Keratinocyte (primary cell): ENCODE measurements at regions not wholly inside any gene's neighbourhood (a gene's known extent, or its start where the extent isn't known, plus 50 kb on each side); places are given as distances from the start of the nearest gene placed in this dataset.

Source experiments
- EZH2 ChIP-seq: IDR thresholded peaks from one replicate; pipeline ENCODE4 v1.6.1; 2012; ENCODE audit warnings: inconsistent platforms, mild to moderate bottlenecking, low read length, moderate library complexity
- TF ChIP-seq, protein P1 (sequence below), 3 experiments: IDR thresholded peaks in 1 of 3; conservative IDR thresholded peaks in 1 of 3; optimal IDR thresholded peaks in 1 of 3; 2 replicates in 2 of 3; 3 replicates in 1 of 3; pipeline versions ENCODE3 to v1.5.1; 2011; ENCODE audit warnings: low read length in 3 of 3, mild to moderate bottlenecking in 3 of 3, moderate library complexity in 2 of 3, control low read depth in 1 of 3, inconsistent platforms in 1 of 3; ENCODE audit not compliant: insufficient read depth in 2 of 3; ENCODE audit errors: extremely low read depth in 1 of 3

DNA sequence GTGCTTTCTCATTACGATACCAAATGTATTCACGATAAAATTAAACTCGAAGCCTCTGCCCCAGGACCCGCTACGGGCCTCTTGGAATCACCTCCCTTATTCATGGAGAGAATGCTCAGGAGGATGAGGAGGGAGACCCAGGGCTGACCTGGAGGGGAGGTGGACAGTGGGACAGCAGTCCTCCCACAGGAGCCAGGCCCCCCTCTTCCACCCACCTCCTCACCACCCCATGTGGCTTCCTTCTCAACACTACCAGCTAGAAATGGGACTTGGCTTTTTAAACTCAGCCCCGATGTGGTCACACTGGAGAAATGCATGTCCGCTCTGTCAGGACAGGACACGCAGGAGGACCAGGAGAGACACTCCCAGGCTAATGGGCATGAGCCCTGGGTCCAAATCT lies 147.9 kb upstream of the ID2 start:
- TF ChIP-seq, protein P1, sequence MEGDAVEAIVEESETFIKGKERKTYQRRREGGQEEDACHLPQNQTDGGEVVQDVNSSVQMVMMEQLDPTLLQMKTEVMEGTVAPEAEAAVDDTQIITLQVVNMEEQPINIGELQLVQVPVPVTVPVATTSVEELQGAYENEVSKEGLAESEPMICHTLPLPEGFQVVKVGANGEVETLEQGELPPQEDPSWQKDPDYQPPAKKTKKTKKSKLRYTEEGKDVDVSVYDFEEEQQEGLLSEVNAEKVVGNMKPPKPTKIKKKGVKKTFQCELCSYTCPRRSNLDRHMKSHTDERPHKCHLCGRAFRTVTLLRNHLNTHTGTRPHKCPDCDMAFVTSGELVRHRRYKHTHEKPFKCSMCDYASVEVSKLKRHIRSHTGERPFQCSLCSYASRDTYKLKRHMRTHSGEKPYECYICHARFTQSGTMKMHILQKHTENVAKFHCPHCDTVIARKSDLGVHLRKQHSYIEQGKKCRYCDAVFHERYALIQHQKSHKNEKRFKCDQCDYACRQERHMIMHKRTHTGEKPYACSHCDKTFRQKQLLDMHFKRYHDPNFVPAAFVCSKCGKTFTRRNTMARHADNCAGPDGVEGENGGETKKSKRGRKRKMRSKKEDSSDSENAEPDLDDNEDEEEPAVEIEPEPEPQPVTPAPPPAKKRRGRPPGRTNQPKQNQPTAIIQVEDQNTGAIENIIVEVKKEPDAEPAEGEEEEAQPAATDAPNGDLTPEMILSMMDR (optimal IDR thresholded peaks at IDR 0.05 in 1 of 3, IDR thresholded peaks at IDR 0.05 in 1 of 3, conservative IDR thresholded peaks at IDR 0.05 in 1 of 3; ENCODE audit: extremely low read depth in 1 of 3, insufficient read depth in 2 of 3, low read length in 3 of 3), result no peak
- TF ChIP-seq EZH2, result no peak
